HCT116 (cell line): ENCODE measurements at regions not wholly inside any gene's neighbourhood (a gene's known extent, or its start where the extent isn't known, plus 50 kb on each side); places are given as distances from the start of the nearest gene placed in this dataset.

Experiments
- ATAC-seq: fragments of 200-7000 bp; cut with Tn5 transposase; 2 replicates; pipeline ENCODE4 v1.9.1; 2020; ENCODE audit warnings: mild to moderate bottlenecking, moderate library complexity
- BruUV-seq: library from RNA; stranded (reverse); fragments of 400-500 nt; replicated peaks from 2 replicates; lab custom pipeline; 2021; lab: Mats Ljungman, UMichigan
- CTCF ChIA-PET: fragments of 300-600 bp; sonication (Branson Sonifier 250); formaldehyde crosslinking; loops from one replicate; lab custom pipeline; 2021; ENCODE audit warnings: antibody characterized with exemption; lab: Charles Lee
- POLR2A ChIA-PET: fragments of 300-600, 350-600 bp; sonication (Branson Sonifier 250); formaldehyde crosslinking; loops from one replicate; lab custom pipeline; 2021; ENCODE audit warnings: antibody characterized with exemption; lab: Charles Lee
- RAD21 ChIA-PET, 2 experiments: fragments of 300-600 bp; sonication (Branson Sonifier 250); formaldehyde crosslinking; loops; one replicate each; lab custom pipeline; 2023; ENCODE audit warnings: low total read pairs in 2 of 2; ENCODE audit not compliant: uncharacterized antibody in 2 of 2, unreplicated experiment in 2 of 2, low non-redundant PET in 1 of 2; lab: Charles Lee
- DNase-seq: peaks from one replicate; pipeline ENCODE4 v3.0.0-alpha.2; 2010; ENCODE audit warnings: low read depth, low spot score
- H2AFZ ChIP-seq: fragments of 200-600 bp; shearing (Covaris generic), sonication (generic); 2 replicates; pipeline ENCODE4 v1.6.1; 2017; ENCODE audit warnings: low read depth, mixed run types, mixed read lengths, antibody characterized with exemption, low read length; ENCODE audit not compliant: poor library complexity, severe bottlenecking
- H3K27ac ChIP-seq: 2 replicates; pipeline ENCODE4 v1.5.1; 2012; ENCODE audit warnings: low read depth, low read length
- H3K27me3 ChIP-seq: fragments of 200-600 bp; sonication (generic); 2 replicates; pipeline ENCODE4 v1.6.1; 2016; ENCODE audit warnings: mixed run types, low read length, mixed read lengths; ENCODE audit not compliant: insufficient read depth
- H3K36me3 ChIP-seq, 2 experiments: fragments of 200-500 bp in 1 of 2; fragments of 200-600 bp in 1 of 2; sonication (Bioruptor generic) in 1 of 2; sonication (generic) in 1 of 2; 2 replicates each; pipeline versions ENCODE4 v1.5.1 to v1.6.1; 2014 to 2016; ENCODE audit warnings: low read length in 2 of 2, inconsistent platforms in 1 of 2, mixed read lengths in 1 of 2, mixed run types in 1 of 2; ENCODE audit not compliant: insufficient read depth in 2 of 2, control insufficient read depth in 1 of 2
- H3K4me1 ChIP-seq, 2 experiments: fragments of 200-600 bp in 1 of 2; sonication (generic) in 1 of 2; 2 replicates each; pipeline versions ENCODE4 v1.5.1 to v1.6.1; 2012 to 2017; ENCODE audit warnings: low read length in 2 of 2, inconsistent platforms in 1 of 2, mild to moderate bottlenecking in 1 of 2, mixed read lengths in 1 of 2, mixed run types in 1 of 2, moderate library complexity in 1 of 2; ENCODE audit not compliant: insufficient read depth in 2 of 2, control insufficient read depth in 1 of 2
- H3K4me2 ChIP-seq: fragments of 200-600 bp; sonication (generic); 2 replicates; pipeline ENCODE4 v1.6.1; 2017; ENCODE audit warnings: mixed run types, low read length, mixed read lengths
- H3K4me3 ChIP-seq, 2 experiments: fragments of 200-600 bp in 1 of 2; sonication (generic) in 1 of 2; replicated peaks in 1 of 2; 2 replicates each; pipeline ENCODE4 v1.5.1; 2011 to 2016; ENCODE audit warnings: low read length in 2 of 2, control low read depth in 1 of 2, low read depth in 1 of 2, mild to moderate bottlenecking in 1 of 2, mixed read lengths in 1 of 2, mixed run types in 1 of 2
- H3K79me2 ChIP-seq: fragments of 200-600 bp; sonication (generic); 2 replicates; pipeline ENCODE4 v1.6.1; 2017; ENCODE audit warnings: mild to moderate bottlenecking, mixed run types, low read length, moderate library complexity, mixed read lengths; ENCODE audit not compliant: insufficient read depth
- H3K9ac ChIP-seq: fragments of 200-600 bp; sonication (generic); 2 replicates; pipeline ENCODE4 v1.6.1; 2016; ENCODE audit warnings: low read length, mixed read lengths
- H3K9me2 ChIP-seq: fragments of 200-600 bp; sonication (generic), shearing (Covaris generic); 2 replicates; pipeline ENCODE4 v1.6.1; 2017; ENCODE audit warnings: mixed run types, mild to moderate bottlenecking, moderate library complexity; ENCODE audit not compliant: insufficient read depth
- H3K9me3 ChIP-seq, 2 experiments: fragments of 200-500 bp in 1 of 2; fragments of 200-600 bp in 1 of 2; sonication (Bioruptor generic) in 1 of 2; sonication (generic) in 1 of 2; 2 replicates each; pipeline ENCODE4 v1.6.1; 2014 to 2017; ENCODE audit warnings: low read length in 2 of 2, mixed read lengths in 2 of 2, inconsistent platforms in 1 of 2, low read depth in 1 of 2, mild to moderate bottlenecking in 1 of 2, mixed run types in 1 of 2, moderate library complexity in 1 of 2; ENCODE audit not compliant: control insufficient read depth in 1 of 2, insufficient read depth in 1 of 2
- H4K20me1 ChIP-seq: fragments of 200-600 bp; sonication (generic), shearing (Covaris generic); 2 replicates; pipeline ENCODE4 v1.6.1; 2017; ENCODE audit warnings: mixed run types, mild to moderate bottlenecking, moderate library complexity; ENCODE audit not compliant: insufficient read depth
- ELF1 ChIP-seq: IDR thresholded peaks from 2 replicates; pipeline ENCODE4 v1.6.1; 2012; ENCODE audit warnings: low read depth, borderline replicate concordance
- EZH2 ChIP-seq: fragments of 200-600 bp; sonication (generic); IDR thresholded peaks from 2 replicates; pipeline ENCODE4 v1.6.1; 2017; ENCODE audit warnings: antibody characterized with exemption, mixed run types
- POLR2AphosphoS5 ChIP-seq: IDR thresholded peaks from 2 replicates; pipeline ENCODE4 v1.6.1; 2011; ENCODE audit warnings: mild to moderate bottlenecking, low read depth, low read length, moderate library complexity
- SRF ChIP-seq: IDR thresholded peaks from 2 replicates; pipeline ENCODE4 v1.6.1; 2012; ENCODE audit warnings: low read depth
- ZNF274 ChIP-seq: fragments of 200-500 bp; sonication (Bioruptor generic); IDR thresholded peaks from 2 replicates; pipeline ENCODE4 v1.6.1; 2014; ENCODE audit warnings: mild to moderate bottlenecking, low read depth, low read length, inconsistent platforms
- intact Hi-C: fragments of 100-400 bp; cut with micrococcal nuclease; formaldehyde crosslinking; loops from 2 replicates; pipeline ENCODE4 v1.10.0; 2022
- TF ChIP-seq, protein P1 (sequence below): IDR thresholded peaks from 2 replicates; pipeline ENCODE4 v1.6.1; 2012
- TF ChIP-seq, protein P2 (sequence below): IDR thresholded peaks from 2 replicates; pipeline ENCODE4 v1.6.1; 2012

DNA sequence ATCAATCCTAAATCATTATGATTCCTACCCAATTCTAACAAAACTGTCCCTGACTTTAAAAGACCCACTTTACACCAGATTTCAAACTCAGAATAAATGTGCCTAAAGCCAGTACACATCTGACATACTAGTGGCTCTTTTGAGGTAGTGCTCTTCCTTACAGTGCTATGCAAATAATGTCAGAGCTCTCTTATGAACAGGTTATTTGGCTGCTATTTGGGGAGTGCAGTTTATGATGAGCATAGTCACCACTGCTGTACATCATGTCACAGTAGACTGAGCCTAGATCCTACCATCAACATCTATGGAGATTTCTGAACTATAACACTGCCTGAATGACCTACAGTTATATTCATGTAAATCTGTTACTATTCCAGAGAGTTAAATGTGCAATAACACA, 50.4 kb upstream of the PAGE5 start:
- H3K4me3 ChIP-seq: no peak overlapping the region
- intact Hi-C loops: no loop called here
- no peaks in the 10 kb centered on the region for H3K36me3 ChIP-seq
- TF ChIP-seq ELF1: no peak
- TF ChIP-seq POLR2AphosphoS5: no peak
- TF ChIP-seq ZNF274: no peak
- TF ChIP-seq, protein P1, sequence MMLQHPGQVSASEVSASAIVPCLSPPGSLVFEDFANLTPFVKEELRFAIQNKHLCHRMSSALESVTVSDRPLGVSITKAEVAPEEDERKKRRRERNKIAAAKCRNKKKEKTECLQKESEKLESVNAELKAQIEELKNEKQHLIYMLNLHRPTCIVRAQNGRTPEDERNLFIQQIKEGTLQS: no peak
- TF ChIP-seq SRF: no peak
- TF ChIP-seq, protein P2, sequence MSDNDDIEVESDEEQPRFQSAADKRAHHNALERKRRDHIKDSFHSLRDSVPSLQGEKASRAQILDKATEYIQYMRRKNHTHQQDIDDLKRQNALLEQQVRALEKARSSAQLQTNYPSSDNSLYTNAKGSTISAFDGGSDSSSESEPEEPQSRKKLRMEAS: no peak
- no peak for TF ChIP-seq EZH2
- no peaks in the 10 kb centered on the region for H3K9me3 ChIP-seq
- H3K79me2 ChIP-seq: no peaks in the 10 kb centered on the region
- ATAC-seq (no peak; the same call in 1 of the 2 replicates), DNase-seq (no peak)
- CTCF ChIA-PET: no interaction called here
- H3K27ac ChIP-seq: no peak overlapping the region
- BruUV-seq: no TSS peak
- RAD21 ChIA-PET: no interaction called here
- peaks cover 0 to 6% of the 10 kb centered on the region in 2 experiments; a peak in 1 of 4 replicates for H3K4me1 ChIP-seq
- H2AFZ ChIP-seq: no peak overlapping the region
- no peaks in the 10 kb centered on the region for H4K20me1 ChIP-seq
- no peak overlapping the region for H3K9ac ChIP-seq
- H3K4me2 ChIP-seq: no peak overlapping the region
- H3K9me2 ChIP-seq: no peaks in the 10 kb centered on the region
- H3K27me3 ChIP-seq: no peaks in the 10 kb centered on the region
- POLR2A ChIA-PET: no interaction called here
